ENCODE measurements at regions not wholly inside any gene's neighbourhood (a gene's known extent, or its start where the extent isn't known, plus 50 kb on each side); places are given as distances from the start of the nearest gene placed in this dataset.

- no peak for TF ChIP-seq CTCF (IDR thresholded peaks at IDR 0.05; ENCODE audit: insufficient read depth, low read depth, low read length)
- DNase-seq (ENCODE audit: low read depth) = no peak
Measured at GRCh38 chr6:67886036-67886707, 748.9 kb upstream of the ADGRB3 start.

GRCh38 chr6:67885081-67886033 is 749.7 kb upstream of the ADGRB3 start:
- no peak for DNase-seq (ENCODE audit: low read depth)
- no peak for TF ChIP-seq CTCF (IDR thresholded peaks at IDR 0.05; ENCODE audit: insufficient read depth, low read depth, low read length)
- no peak overlapping the region for H3K4me3 ChIP-seq (ENCODE audit: low read depth, low read length)

More at GRCh38 chr6:67886036-67886707, 748.9 kb upstream of the ADGRB3 start:
- H3K4me3 ChIP-seq (ENCODE audit: low read depth, low read length) = no peak overlapping the region

- no peak for DNase-seq (ENCODE audit: low read depth)
- H3K4me3 ChIP-seq (ENCODE audit: low read depth, low read length) = no peak overlapping the region
- no peak for TF ChIP-seq CTCF (IDR thresholded peaks at IDR 0.05; ENCODE audit: insufficient read depth, low read depth, low read length)
Measured at GRCh38 chr6:67884442-67884841, 750.6 kb upstream of the ADGRB3 start.

- DNase-seq (ENCODE audit: low read depth) = no peak
- H3K4me3 ChIP-seq (ENCODE audit: low read depth, low read length) = no peak overlapping the region
- TF ChIP-seq CTCF (IDR thresholded peaks at IDR 0.05; ENCODE audit: insufficient read depth, low read depth, low read length) = no peak
Measured at GRCh38 chr6:67883500-67884366, 751.3 kb upstream of the ADGRB3 start.

GRCh38 chr6:67882436-67883311 is 752.4 kb upstream of the ADGRB3 start:
- DNase-seq (ENCODE audit: low read depth) = no peak
- H3K4me3 ChIP-seq (ENCODE audit: low read depth, low read length) = no peak overlapping the region
- TF ChIP-seq CTCF (IDR thresholded peaks at IDR 0.05; ENCODE audit: insufficient read depth, low read depth, low read length) = no peak

- no peak for DNase-seq (ENCODE audit: low read depth)
- no peak overlapping the region for H3K4me3 ChIP-seq (ENCODE audit: low read depth, low read length)
- TF ChIP-seq CTCF (IDR thresholded peaks at IDR 0.05; ENCODE audit: insufficient read depth, low read depth, low read length) = no peak
Measured at GRCh38 chr6:67881706-67882065, 753.4 kb upstream of the ADGRB3 start.
